ENCODE measurements at regions not wholly inside any gene's neighbourhood (a gene's known extent, or its start where the extent isn't known, plus 50 kb on each side); places are given as distances from the start of the nearest gene placed in this dataset.

GRCh38 chr6:82025271-82025670 is 222.3 kb downstream of the IBTK start:
- H3K4me2 ChIP-seq (ENCODE audit: insufficient read depth, low read length): no peak overlapping the region
- BruUV-seq (replicated peaks): no TSS peak
- H3K4me1 ChIP-seq (ENCODE audit: control insufficient read depth, extremely low read depth, insufficient read depth, low read length): peaks cover 26% of the 10 kb centered on the region
- POLR2A ChIA-PET: no interaction called here
- H4K20me1 ChIP-seq (replicated peaks; ENCODE audit: control insufficient read depth, extremely low read depth, insufficient read depth, low read length): no peaks in the 10 kb centered on the region
- H3K9ac ChIP-seq (replicated peaks; ENCODE audit: extremely low read depth, insufficient read depth, low read length): no peak overlapping the region
- H3K79me2 ChIP-seq (ENCODE audit: control insufficient read depth, insufficient read depth, low read length): no peaks in the 10 kb centered on the region
- no peaks in the 10 kb centered on the region for H3K9me3 ChIP-seq (replicated peaks; ENCODE audit: control insufficient read depth, insufficient read depth, low read length)
- H3K4me3 ChIP-seq (replicated peaks in 1 of 3; ENCODE audit: insufficient read depth in 1 of 3, low read depth in 1 of 3, low read length in 3 of 3): no peak overlapping the region
- DNase-seq (ENCODE audit: low read depth, low spot score): no peak
- CTCF ChIA-PET: interaction anchor here (1.2 to 1.7 kb wide), 3 partner anchors 11 to 19 kb away, joined by 4 to 7 read pairs (median 5); no protein-coding TSS in a partner anchor
- no peaks in the 10 kb centered on the region for H3K9me1 ChIP-seq (replicated peaks; ENCODE audit: control insufficient read depth, extremely low read depth, insufficient read depth, low read length)
- H3K36me3 ChIP-seq (ENCODE audit: control insufficient read depth in 2 of 2, extremely low read depth in 1 of 2, insufficient read depth in 2 of 2, low read length in 2 of 2): no peaks in the 10 kb centered on the region
- no peak for TF ChIP-seq POLR2AphosphoS5 (IDR thresholded peaks at IDR 0.05; ENCODE audit: insufficient read depth, low read depth, low read length)
- no peak for TF ChIP-seq MYC (IDR thresholded peaks at IDR 0.05; ENCODE audit: low read depth, low read length)
- TF ChIP-seq MAX (IDR thresholded peaks at IDR 0.05; ENCODE audit: insufficient read depth, insufficient read length): no peak
- no peak for TF ChIP-seq GATA2 (IDR thresholded peaks at IDR 0.05; ENCODE audit: insufficient read depth, insufficient read length, low read depth, low read length)
- no peak for TF ChIP-seq EZH2 (IDR thresholded peaks at IDR 0.05; ENCODE audit: borderline replicate concordance, low read depth, low read length, severe bottlenecking)
- TF ChIP-seq JUN (IDR thresholded peaks at IDR 0.05; ENCODE audit: borderline replicate concordance, insufficient read depth, insufficient read length, low read depth): no peak
- TF ChIP-seq, protein P1, sequence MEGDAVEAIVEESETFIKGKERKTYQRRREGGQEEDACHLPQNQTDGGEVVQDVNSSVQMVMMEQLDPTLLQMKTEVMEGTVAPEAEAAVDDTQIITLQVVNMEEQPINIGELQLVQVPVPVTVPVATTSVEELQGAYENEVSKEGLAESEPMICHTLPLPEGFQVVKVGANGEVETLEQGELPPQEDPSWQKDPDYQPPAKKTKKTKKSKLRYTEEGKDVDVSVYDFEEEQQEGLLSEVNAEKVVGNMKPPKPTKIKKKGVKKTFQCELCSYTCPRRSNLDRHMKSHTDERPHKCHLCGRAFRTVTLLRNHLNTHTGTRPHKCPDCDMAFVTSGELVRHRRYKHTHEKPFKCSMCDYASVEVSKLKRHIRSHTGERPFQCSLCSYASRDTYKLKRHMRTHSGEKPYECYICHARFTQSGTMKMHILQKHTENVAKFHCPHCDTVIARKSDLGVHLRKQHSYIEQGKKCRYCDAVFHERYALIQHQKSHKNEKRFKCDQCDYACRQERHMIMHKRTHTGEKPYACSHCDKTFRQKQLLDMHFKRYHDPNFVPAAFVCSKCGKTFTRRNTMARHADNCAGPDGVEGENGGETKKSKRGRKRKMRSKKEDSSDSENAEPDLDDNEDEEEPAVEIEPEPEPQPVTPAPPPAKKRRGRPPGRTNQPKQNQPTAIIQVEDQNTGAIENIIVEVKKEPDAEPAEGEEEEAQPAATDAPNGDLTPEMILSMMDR (IDR thresholded peaks at IDR 0.05; ENCODE audit: extremely low read depth in 1 of 2, insufficient read depth in 1 of 2, low read depth in 1 of 2, low read length in 2 of 2): no peak
- TF ChIP-seq POLR2A (IDR thresholded peaks at IDR 0.05; ENCODE audit: low read depth, low read length): no peak
- TF ChIP-seq FOS (IDR thresholded peaks at IDR 0.05; ENCODE audit: borderline replicate concordance, insufficient read depth, low read length): no peak
- H2AFZ ChIP-seq (ENCODE audit: low read depth, low read length): no peak overlapping the region
- no peaks in the 10 kb centered on the region for H3K27me3 ChIP-seq (ENCODE audit: control insufficient read depth in 2 of 2, insufficient read depth in 2 of 2, low read length in 2 of 2)
- intact Hi-C loops (cut with micrococcal nuclease) (no loop called here), dilution Hi-C loops (cut with MboI; ENCODE audit: extremely low pct_ligation_motif_present, low sequenced_read_pairs) (no loop called here)
- no peak for FAIRE-seq
- no peak overlapping the region for H3K27ac ChIP-seq (ENCODE audit: insufficient read depth, low read depth, low read length)

Data from endothelial cell of umbilical vein (primary cell).